Activated CD4-positive, CD25-positive, alpha-beta regulatory T cell treated with anti-CD3 and anti-CD28 coated beads, Interleukin-2, amount 50 U/mL, for 24 hours (primary cell): ENCODE measurements at regions not wholly inside any gene's neighbourhood (a gene's known extent, or its start where the extent isn't known, plus 50 kb on each side); places are given as distances from the start of the nearest gene placed in this dataset.
"Not testable (repeated sequence)": the region's sequence is repeated elsewhere in the genome, so short reads cannot be mapped to it uniquely, and the experiment has no call there.

Experiments
- ATAC-seq, 2 donors: fragments of 150-1000 bp; cut with Tn5 transposase; one replicate each; pipeline ENCODE4 v1.10.0; 2021; ENCODE audit warnings: mild to moderate bottlenecking in 1 of 2, moderate library complexity in 1 of 2

DNA sequence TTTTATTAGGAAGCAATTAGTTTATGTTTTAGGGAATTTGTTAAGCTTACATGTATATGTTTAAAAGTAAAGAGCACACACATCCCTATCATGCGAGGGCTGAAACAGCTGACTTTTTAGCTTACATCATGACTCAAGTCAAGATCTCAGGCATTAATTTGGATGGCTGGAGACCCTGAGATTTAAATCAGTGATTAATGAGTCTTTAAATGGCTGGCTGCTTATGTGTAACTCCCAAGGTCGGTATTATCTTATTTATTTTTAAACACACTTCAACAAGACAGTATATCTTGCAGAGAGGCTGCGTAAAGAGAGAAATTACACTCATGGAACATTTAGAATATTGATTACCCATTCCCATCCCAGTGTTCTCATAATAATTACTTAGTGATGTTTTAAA, 169.4 kb downstream of the KBTBD8 start:
- ATAC-seq: no peak

DNA sequence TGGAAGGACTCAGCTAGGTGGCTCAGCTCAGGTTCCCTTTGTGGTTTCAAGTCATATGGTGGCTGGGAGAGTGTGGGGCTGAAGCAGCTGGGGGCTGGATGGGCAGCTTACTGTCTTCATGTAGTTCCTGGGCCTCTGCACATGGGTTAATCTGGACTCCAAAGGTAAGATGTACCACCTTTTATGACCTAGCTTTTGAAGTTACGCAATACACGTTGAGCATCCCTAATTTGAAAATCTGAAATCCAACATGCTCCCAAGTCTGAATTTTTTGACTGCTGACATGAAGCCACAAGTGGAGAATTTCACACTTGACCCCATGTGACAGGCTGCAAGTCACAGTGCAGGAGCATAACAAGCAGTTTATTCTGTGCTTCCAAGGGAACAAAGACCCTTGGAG, 173.7 kb downstream of the KBTBD8 start:
- no peak for ATAC-seq

DNA sequence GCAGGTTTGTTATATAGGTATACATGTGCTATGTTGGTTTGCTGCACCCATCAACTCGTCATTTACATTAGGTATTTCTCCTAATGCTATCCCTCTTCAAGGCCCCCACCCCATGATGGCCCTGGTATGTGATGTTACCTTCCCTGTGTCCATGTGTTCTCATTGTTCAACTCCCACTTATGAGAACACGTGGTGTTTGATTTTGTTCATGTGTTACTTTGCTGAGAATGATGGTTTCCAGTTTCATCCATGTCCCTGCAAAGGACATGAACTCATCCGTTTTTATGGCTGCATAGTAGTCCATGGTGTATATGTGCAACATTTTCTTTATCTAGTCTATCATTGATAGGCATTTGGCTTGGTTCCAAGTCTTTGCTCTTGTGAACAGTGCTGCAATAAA, 175.0 kb downstream of the KBTBD8 start:
- not testable (repeated sequence) for ATAC-seq

DNA sequence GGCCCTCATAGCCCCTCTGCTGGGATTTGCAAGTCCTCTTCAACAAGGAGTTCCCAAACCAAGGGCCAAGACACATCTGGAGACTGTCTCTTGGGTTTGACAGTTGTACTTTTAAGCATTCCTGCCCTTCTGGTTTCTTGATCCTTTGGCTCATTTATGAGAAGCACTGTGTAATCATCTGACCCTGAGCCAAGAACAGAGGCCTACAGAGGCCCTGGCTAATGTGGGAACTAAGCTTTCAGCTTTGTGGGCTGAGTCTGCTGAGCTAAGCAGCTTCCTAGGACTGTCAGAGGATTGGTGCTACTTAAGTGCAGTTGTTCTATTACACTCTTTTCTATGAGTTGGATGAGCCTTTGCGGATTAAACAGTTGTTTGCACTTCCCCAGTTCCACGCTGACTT, 178.3 kb downstream of the KBTBD8 start:
- no peak for ATAC-seq

DNA sequence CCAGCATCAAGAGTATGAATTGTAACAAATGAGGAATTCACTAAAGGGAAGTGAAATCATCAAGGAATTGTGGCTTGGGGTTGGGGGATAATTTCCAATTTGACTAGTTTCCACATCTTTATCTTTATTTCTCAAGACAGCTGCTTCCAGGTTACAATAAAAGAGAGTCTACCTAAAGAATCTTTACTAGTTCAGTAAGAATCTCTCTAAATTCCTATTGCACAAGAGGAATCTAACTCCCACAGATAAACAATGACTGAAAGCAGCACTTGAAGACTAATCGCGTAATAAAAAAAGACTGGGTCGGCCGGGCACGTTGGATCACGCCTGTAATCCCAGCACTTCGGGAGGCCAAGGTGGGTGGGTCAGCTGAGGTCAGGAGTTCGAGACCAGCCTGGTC, 194.4 kb downstream of the KBTBD8 start:
- ATAC-seq: no peak

DNA sequence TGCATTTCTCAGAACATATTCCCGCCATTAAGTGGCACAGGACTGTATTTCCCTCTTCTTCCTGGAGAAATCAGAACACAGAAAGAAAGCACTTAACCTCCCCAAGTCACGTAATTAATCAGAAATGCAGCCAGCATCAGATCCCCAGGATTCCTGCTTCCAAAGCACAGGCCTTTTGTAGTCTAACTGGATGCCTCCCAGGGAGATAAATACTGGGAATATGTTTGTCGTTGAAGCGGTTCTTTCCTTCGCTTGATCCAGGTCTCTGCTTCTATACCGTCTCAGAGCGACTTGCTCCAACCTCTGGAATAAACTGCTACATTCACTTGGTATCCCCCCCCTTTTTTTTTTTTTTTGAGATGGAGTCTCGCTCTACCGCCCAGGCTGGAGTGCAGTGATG, 198.6 kb downstream of the KBTBD8 start:
- ATAC-seq: no peak

DNA sequence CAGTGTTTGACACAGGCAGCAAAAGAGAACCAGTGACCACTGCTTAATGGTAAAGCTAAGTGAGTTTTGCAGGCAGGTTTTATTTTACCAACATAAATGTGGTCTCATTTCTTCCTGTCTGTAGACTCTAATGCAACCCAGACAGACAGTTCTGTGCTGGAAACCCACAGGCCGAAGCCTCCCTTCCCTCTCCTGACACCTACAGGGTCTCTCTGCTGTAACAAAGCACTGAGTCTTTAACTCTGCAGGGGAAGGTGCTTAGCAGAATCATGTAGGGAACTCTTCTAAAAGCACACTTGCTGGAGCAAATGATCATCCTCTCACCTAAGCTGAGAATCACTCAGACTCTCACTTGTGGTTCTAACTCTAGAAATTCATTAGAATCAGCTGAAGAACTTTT, 200.3 kb downstream of the KBTBD8 start:
- ATAC-seq: no peak

DNA sequence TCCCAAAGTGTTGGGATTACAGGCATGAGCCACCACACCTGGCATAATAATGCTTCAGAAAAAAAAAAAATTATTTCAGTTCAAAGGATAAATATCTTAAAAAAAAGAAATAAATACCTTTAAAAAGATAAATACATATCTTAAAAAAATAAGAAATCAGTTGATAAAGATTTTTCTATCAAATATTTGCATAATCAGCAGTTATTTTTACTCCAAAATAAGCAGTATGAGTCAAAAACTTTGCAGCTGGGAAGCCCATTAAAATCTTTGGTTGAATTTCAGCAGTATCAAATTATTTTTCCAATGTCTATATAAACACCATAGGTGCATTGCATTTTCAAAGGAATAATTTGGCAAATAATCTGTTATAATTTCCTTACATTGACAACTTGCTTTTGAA, 202.5 kb downstream of the KBTBD8 start:
- ATAC-seq: no peak

DNA sequence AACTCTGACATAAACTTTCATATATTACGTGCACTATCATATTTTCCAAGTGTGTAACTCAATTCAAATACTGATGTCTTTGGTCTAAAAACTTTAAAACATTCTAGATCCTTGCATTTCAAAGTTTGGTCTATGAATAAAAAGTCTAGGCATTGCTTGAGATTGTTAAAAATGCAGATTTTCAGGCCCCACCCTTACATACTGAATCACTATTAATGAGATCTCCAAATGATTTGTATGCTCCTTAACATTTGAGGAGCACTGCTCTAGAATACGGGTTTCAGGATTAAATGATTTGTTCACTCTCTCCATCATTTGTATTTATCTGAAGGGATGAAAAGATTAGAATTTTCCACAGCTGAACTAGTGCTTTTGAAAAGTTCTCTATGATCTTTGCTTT, 202.9 kb downstream of the KBTBD8 start:
- ATAC-seq: no peak

DNA sequence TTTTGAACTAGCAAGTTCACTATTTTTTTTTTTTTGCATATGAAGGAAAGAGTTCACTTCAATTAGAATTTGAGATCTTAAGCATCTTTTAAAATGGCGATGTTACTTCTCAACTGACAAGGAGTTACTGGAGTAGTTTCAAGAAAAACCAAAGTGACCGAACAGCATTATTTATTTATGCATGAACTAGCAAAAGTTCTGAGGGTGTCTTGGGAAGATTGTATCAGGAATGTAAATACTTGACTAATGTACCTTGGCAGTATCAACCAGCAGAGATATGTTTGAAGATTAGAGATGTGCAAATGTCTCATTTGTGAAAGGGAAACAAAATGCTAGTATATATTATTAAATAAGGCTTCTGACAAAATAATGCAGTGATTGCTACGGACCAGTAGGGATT, 203.9 kb downstream of the KBTBD8 start:
- ATAC-seq: no peak

DNA sequence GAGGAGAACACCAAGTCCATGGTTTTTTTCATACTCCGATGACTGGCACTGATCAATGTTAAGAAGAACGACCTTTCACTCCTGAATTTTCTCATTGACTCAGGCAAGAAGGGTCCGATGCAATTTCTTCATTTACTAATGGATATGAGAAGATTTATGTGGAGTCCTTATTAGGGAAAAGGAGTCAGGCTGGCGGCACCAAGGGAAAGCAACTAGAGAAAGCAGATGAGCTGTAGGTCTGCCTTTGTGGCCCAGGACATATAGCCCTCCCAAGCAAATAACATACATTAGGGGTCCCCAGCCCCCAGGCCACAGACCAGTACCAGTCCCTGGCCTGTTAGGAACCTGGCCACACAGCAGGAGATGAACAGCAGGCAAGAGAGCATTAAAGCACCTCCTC, 206.8 kb downstream of the KBTBD8 start:
- ATAC-seq: no peak

DNA sequence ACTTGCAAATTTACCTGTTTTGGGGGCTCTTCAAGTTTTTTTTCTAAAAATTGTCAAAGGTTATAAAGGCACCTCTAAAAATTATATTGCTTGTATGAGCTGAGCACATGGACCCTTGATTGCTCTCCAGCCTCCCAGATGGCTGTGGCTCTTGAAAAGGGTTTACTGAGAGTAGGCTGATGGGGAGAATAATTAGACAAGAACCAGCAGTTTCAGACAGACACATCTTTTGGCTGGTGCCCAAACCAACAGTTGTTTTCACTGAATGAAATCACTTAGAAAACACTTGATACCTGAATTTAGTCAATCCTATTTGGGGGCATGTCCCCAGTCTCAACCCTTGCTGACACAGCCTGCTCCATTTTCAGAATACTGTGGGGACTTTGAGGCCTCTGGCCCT, 217.6 kb downstream of the KBTBD8 start:
- no peak for ATAC-seq

DNA sequence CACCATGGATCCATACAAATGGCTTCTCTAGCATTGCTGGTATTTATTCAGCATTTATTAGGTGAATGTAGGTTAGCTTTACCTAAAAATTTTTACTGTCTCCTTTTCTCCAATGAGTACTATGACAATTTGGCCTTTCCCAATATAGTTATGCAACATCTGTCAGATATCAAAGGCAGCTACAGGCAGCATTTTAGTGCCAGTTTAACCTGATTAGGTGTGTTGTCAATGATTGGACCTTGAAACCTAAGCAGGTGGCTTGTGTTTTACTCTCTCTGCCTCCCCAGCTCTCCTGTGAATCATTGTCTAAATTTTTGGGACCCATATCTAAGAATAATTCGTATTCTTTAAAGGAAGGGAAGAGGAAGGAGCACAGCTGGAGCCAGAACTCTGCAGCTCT, 228.9 kb downstream of the KBTBD8 start:
- no peak for ATAC-seq

DNA sequence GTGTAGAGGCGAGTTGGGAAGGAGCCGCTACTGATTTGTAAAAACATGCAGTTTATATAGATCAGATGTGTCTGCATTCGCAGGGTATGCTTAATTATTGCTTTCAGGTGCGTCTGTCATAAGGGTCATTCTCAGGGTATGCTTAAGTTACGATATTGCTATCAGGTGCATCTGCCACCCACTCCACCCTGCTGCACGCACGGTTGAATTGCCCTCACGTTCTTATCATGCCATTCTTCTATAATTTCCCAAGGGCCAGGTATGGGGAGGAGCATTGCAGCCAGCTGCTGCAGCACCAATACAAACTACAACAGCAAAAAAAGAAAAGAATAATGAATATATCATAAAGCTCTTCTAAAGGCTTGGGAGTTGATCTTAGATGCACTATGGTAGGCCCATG, 230.0 kb downstream of the KBTBD8 start:
- ATAC-seq: no peak

DNA sequence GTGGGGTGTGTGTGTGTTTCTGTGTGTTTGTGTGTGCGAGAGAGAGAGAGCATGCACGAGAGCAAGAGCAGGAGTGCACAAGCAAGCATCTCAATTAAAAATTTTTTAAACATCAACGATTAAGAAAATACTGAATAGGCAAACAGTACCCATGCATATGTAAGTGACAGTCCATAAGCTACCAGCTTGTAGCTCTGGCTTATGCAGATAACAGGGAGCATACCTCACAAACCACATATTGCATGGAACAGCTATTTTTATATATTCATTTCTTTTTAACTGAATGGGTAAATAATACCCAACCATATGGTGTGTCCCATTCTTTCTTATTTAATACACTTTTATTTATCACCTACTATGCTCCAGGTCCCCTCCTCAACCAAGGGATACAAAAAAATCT, 234.5 kb downstream of the KBTBD8 start:
- ATAC-seq: no peak

DNA sequence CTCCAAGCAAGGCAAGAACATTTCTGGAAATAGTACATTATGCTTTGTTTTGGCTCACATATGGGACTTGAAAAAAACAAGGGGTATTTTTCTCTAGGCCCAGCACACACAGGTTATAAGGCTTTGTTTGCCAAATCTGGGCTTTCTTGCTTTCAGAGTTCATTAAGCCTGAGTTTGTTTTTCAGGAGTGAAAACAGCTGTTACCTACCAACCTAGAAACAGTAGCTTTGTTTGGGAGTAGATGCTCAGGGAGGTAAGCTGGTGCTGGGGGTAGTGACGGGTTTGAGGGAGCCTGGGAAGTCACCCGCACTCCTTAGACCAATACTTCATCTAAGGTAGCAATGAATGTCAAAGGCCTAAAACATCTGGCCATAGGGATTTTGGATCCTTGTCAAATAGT, 241.2 kb downstream of the KBTBD8 start:
- no peak for ATAC-seq

DNA sequence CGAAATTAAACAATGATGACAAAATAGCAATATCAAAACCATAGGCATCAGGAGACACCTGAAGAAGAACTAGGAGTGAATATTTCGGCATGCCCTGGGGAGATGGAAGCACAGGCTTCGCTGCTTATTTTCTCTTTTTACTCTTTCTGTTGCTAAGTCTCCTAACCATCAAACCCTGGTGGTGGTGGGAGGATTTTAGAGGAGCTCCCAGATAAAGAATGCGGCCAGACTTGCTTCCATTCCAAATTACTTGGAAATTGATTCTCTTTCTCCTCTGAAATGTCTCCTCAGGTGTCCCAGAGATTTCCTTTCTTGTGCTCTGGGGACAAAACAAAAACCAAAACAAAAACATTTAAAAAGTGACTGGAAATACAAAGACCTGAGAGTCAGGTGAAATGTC, 243.0 kb downstream of the KBTBD8 start:
- ATAC-seq: no peak

DNA sequence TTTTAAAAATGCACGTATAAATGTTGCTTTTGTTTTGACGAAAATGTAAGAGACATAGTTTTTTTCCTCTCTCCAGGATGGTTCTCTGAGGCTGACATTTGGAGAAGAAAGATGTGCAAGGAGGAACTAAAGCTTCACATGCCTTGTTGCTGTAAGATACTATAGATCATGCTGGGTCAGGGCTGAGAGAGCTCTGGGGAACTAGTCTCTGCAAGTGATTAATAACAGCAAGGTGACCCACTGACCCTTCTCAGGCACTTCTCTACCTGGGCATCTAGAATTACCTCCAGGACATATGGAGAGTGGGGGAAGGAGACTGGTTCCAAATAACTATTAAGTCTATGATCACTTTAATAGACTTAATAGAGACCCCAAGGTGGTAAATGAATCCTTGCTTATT, 246.0 kb downstream of the KBTBD8 start:
- ATAC-seq: no peak

DNA sequence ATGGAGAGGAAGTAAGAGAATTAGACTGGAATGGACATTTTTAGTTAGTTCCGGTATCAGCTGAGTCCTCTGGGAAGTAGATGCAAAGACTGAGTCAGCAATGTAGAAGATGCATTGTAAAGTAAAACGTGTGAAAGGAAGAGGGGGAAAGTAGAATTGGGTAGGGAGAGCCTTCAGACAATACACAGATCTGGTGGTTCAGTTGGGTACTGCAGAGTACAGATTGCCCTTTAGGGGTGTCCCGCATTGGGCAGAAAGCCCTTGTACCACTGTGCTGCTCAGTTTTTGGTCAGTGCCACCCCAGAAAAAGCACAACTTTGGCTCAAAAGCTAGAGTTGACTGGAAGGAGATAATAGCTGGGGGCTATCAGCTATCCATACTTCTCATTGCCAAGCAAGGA, 247.4 kb downstream of the KBTBD8 start:
- ATAC-seq: no peak

DNA sequence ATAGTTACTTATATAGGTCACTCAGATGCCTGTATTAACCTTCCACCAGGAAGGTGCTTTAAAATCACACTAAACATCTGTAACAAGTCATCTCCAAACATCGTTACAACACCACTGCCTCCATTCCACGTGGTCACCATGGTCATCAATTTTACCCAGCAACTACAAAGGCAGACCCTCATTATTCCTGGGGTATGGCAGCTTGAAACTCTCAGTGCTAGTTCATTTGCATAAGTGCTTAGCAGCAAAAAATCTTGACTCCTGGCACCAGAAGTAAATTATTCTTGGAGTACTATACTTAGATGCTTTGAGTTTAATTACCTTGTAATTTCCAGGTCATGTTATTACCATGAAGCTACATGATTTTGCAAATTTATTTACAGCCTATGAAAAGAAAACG, 250.6 kb downstream of the KBTBD8 start:
- ATAC-seq: no peak

DNA sequence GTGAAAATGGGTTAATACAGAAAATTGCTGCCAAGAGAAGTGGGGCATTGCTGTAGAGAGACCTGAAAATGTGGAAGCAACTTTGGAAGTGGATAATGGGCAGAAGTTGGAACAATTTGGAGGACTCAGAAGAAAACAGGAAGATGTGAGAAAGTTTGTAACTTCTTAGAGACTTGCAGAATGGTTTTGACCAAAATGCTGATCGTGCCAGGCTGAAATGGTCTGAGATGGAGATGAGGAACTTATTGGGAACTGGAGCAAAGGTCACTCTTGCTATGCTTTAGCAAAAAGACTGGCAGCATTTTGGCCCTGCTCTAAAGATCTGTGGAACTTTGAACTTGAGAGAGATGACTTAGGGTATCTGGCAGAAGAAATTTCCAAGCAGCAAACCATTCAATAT, 254.8 kb downstream of the KBTBD8 start:
- not testable (repeated sequence) for ATAC-seq

DNA sequence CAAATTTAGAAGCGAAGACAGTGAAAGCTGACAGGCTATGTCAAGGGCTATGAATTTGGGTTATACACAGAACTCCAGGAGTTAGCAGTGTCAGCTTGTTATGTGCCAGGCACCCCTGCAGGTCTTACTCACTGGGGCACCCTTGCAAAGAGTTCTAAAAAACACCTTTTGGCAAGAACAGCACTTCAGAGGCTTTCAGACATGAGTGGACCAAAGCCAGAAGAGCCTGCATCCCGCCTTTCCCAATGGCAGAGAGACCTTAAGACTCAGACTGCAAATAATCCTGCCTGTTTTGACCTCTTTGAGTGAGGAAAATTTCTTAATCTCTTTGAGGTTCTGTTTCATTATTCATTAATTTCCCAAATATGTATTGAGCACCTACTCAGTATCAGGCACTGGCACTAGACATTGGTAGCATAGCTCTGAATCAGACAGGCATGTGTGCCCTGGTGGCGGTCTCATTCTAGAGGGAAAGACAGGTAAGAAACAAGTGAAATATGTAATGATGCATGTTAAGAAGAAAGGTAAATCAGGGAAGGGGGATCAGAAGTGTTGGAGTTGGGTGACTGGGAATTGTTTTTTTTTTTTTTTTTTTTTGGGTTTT, 280.0 kb downstream of the KBTBD8 start:
- no peak for ATAC-seq

DNA sequence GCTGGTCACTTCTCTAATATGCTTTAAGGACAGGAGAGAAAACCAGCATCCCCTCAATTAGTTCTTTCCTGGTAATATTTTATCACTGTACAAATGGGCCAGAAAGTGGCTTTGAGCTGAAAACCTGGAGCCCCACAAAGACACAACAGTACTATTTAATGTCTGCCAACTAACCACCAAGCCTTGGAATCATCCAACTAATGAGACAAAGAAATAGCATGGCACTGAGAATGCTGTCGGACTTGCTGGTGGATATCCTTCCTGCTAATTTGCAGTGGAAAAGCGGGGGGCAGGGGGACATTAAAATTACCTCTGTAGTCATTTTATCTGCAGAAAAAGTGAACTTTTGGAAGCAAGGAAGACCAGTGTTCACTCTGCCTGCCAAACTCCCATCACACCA, 288.5 kb downstream of the KBTBD8 start:
- ATAC-seq: no peak

DNA sequence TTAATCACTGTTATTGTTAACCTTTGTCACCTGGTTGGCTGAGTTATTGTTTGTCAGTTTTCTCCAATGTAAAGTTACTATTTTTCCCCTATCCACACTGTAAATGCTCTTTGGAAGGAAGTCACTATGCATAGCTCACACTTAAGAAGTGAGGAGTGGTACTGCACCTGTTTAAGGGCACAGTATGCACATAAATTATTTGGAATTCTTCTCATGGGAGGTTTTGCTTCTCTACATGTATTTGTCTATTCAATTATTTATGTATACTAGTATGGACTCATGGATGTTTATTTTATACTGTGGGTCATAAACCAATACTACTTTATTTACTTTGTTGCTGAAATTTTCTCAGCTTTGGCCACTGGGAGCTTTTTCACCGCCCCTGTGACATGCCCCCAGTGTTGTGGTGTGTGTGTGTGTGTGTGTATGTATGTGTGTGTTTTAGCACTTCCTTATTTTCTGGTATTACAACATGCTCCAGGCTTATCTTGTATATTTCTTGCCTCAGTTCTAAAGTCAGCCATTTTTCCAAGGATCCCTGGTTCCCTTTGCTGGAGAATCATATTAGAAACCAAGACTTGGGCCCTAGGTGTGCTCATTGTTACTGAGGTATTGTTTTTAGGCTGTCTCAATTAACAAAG, 290.5 kb downstream of the KBTBD8 start:
- no peak for ATAC-seq

DNA sequence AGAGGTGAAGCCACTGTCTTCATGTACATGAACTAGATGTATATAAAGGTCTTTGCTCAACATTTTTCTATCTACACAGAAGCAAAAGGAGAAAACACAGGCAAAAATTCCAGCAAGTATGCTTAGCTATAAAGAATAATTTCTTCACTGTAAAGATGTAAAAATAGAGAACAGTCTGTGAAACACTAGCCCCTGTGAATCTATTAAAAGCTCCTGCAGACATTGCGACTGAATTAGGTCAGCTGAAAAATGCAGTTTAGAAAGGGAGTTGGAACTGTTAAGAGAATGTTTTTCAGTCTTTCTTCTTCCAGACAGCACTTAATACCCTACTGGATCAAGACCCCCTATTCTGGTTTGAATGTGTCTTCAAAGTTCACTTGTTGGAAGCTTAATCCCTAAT, 291.5 kb downstream of the KBTBD8 start:
- no peak for ATAC-seq
